AG10803 (cell line): ENCODE measurements at regions not wholly inside any gene's neighbourhood (a gene's known extent, or its start where the extent isn't known, plus 50 kb on each side); places are given as distances from the start of the nearest gene placed in this dataset.
"Not testable (repeated sequence)": the region's sequence is repeated elsewhere in the genome, so short reads cannot be mapped to it uniquely, and the experiment has no call there.

Experiments
- DNase-seq: peaks from one replicate; pipeline ENCODE4 v3.0.0; 2010; ENCODE audit warnings: low read depth
- H3K4me3 ChIP-seq: 2 replicates; pipeline ENCODE4 v1.5.1; 2011; ENCODE audit warnings: mild to moderate bottlenecking, low read length, control low read depth
- CTCF ChIP-seq: conservative IDR thresholded peaks from 2 replicates; pipeline ENCODE4 v1.5.1; 2011; ENCODE audit warnings: mild to moderate bottlenecking, low read length, control low read depth, inconsistent platforms

GRCh38 chr15:38127306-38127771, 125.3 kb upstream of the SPRED1 start:
- H3K4me3 ChIP-seq = no peak overlapping the region
- no peak for TF ChIP-seq CTCF
- DNase-seq = no peak

GRCh38 chr15:38128341-38128781, 124.3 kb upstream of the SPRED1 start:
- DNase-seq = peak; percentile 54
- no peak overlapping the region for H3K4me3 ChIP-seq

GRCh38 chr15:38128921-38129320, 123.7 kb upstream of the SPRED1 start:
- no peak overlapping the region for H3K4me3 ChIP-seq
- no peak for TF ChIP-seq CTCF
- no peak for DNase-seq

More at GRCh38 chr15:38128341-38128781, 124.3 kb upstream of the SPRED1 start:
- no peak for TF ChIP-seq CTCF

- peak; percentile 100 for DNase-seq
- peak overlapping the region; percentile 52 for H3K4me3 ChIP-seq
- no peak for TF ChIP-seq CTCF
Measured at GRCh38 chr15:38129531-38130204, 123.0 kb upstream of the SPRED1 start.

- no peak for DNase-seq
- peak overlapping the region; percentile 52 for H3K4me3 ChIP-seq
- no peak for TF ChIP-seq CTCF
Measured at GRCh38 chr15:38130205-38130567, 122.5 kb upstream of the SPRED1 start.

GRCh38 chr15:38130740-38131498, 121.7 kb upstream of the SPRED1 start:
- TF ChIP-seq CTCF = no peak
- peak; percentile 99 for DNase-seq

GRCh38 chr15:38134252-38134651, 118.4 kb upstream of the SPRED1 start:
- no peak overlapping the region for H3K4me3 ChIP-seq
- DNase-seq = no peak
- no peak for TF ChIP-seq CTCF

More at GRCh38 chr15:38130740-38131498, 121.7 kb upstream of the SPRED1 start:
- H3K4me3 ChIP-seq = peak overlapping the region; percentile 52; the same call in 1 of the 2 replicates

GRCh38 chr15:38142195-38142594, 110.4 kb upstream of the SPRED1 start:
- DNase-seq, H3K4me3 ChIP-seq: not testable (repeated sequence)
